B cell (primary cell): ENCODE measurements at regions not wholly inside any gene's neighbourhood (a gene's known extent, or its start where the extent isn't known, plus 50 kb on each side); places are given as distances from the start of the nearest gene placed in this dataset.

Experiments
- ATAC-seq: fragments of 200-7000 bp; cut with Tn5 transposase; one replicate; pipeline ENCODE4 v1.10.0; 2021; ENCODE audit warnings: low read depth, mild to moderate bottlenecking, moderate number of reproducible peaks, moderate library complexity
- CTCF ChIA-PET: fragments of 350-600 bp; sonication (Branson Sonifier 250); formaldehyde crosslinking; loops from one replicate; lab custom pipeline; 2021; ENCODE audit warnings: antibody characterized with exemption, inconsistent platforms; lab: Charles Lee
- POLR2A ChIA-PET: fragments of 350-600 bp; sonication (Branson Sonifier 250); formaldehyde crosslinking; loops from one replicate; lab custom pipeline; 2021; ENCODE audit warnings: antibody characterized with exemption; lab: Charles Lee
- DNase-seq: peaks from one replicate; pipeline ENCODE4 v3.0.0; 2013
- H2AFZ ChIP-seq: 2 replicates; pipeline ENCODE4 v1.6.1; 2012; ENCODE audit warnings: mild to moderate bottlenecking, low read depth, low read length; ENCODE audit not compliant: insufficient read depth, poor library complexity, severe bottlenecking
- H3K27ac ChIP-seq, 2 donors: 1 replicate in 1 of 2; 2 replicates in 1 of 2; pipeline ENCODE4 v1.5.1; 2012 to 2013; ENCODE audit warnings: low read length in 2 of 2, mild to moderate bottlenecking in 2 of 2, moderate library complexity in 1 of 2
- H3K27me3 ChIP-seq, 4 experiments: fragments of 200-600 bp in 1 of 4; sonication (generic) in 1 of 4; replicated peaks in 1 of 4; 1 replicate in 2 of 4; 2 replicates in 2 of 4; pipeline versions ENCODE4 v1.6.1 to v1.7.0; 2013 to 2016; ENCODE audit warnings: low read length in 3 of 4, mild to moderate bottlenecking in 2 of 4, mixed read lengths in 1 of 4, moderate library complexity in 1 of 4; ENCODE audit not compliant: insufficient read depth in 4 of 4, control insufficient read depth in 3 of 4; ENCODE audit errors: control extremely low read depth in 1 of 4
- H3K36me3 ChIP-seq, 2 experiments: replicated peaks in 1 of 2; 1 replicate in 1 of 2; 2 replicates in 1 of 2; pipeline versions ENCODE4 v1.6.1 to v1.7.1; 2013; ENCODE audit warnings: low read length in 1 of 2; ENCODE audit not compliant: insufficient read depth in 2 of 2, control insufficient read depth in 1 of 2; ENCODE audit errors: control extremely low read depth in 1 of 2, extremely low read depth in 1 of 2
- H3K4me1 ChIP-seq, 2 donors: fragments of 200-600 bp in 1 of 2; sonication (generic) in 1 of 2; 1 replicate in 1 of 2; 2 replicates in 1 of 2; pipeline versions ENCODE4 v1.5.1 to v1.6.1; 2013 to 2017; ENCODE audit warnings: low read length in 2 of 2; ENCODE audit not compliant: control insufficient read depth in 2 of 2, insufficient read depth in 2 of 2
- H3K4me2 ChIP-seq: replicated peaks from 2 replicates; pipeline ENCODE3; 2012; ENCODE audit warnings: mild to moderate bottlenecking, low read depth, low read length; ENCODE audit not compliant: poor library complexity, severe bottlenecking
- H3K4me3 ChIP-seq, 5 experiments: fragments of 200-600 bp in 1 of 5; sonication (generic) in 1 of 5; 1 replicate in 3 of 5; 2 replicates in 2 of 5; pipeline versions ENCODE4 v1.5.1 to v1.7.0; 2011 to 2016; ENCODE audit warnings: low read length in 4 of 5, mild to moderate bottlenecking in 4 of 5, low read depth in 2 of 5, control low read depth in 1 of 5, moderate library complexity in 1 of 5; ENCODE audit not compliant: insufficient read depth in 1 of 5; ENCODE audit errors: control extremely low read depth in 1 of 5, extremely low read depth in 1 of 5
- H3K79me2 ChIP-seq: fragments of 200-600 bp; sonication (generic); one replicate; pipeline ENCODE4 v1.6.0; 2016; ENCODE audit warnings: low read length; ENCODE audit not compliant: control insufficient read depth, insufficient read depth
- H3K9ac ChIP-seq: fragments of 200-600 bp; sonication (generic); 2 replicates; pipeline ENCODE4 v1.6.1; 2017; ENCODE audit warnings: mild to moderate bottlenecking, low read length, moderate library complexity
- H3K9me3 ChIP-seq, 3 donors: one replicate each; pipeline versions ENCODE4 v1.6.1 to v1.7.1; 2013; ENCODE audit warnings: low read length in 2 of 3; ENCODE audit not compliant: control insufficient read depth in 2 of 3, insufficient read depth in 1 of 3; ENCODE audit errors: control extremely low read depth in 1 of 3
- H4K20me1 ChIP-seq: 2 replicates; pipeline ENCODE4 v1.6.0; 2012; ENCODE audit warnings: mild to moderate bottlenecking, low read length; ENCODE audit not compliant: insufficient read depth, control insufficient read depth, poor library complexity, severe bottlenecking
- H3K27ac Mint-ChIP-seq: one replicate; pipeline ENCODE4 v1.8.0; 2021; ENCODE audit warnings: mixed read lengths
- H3K27me3 Mint-ChIP-seq: one replicate; pipeline ENCODE4 v1.8.0; 2021; ENCODE audit warnings: mixed read lengths
- H3K4me1 Mint-ChIP-seq: one replicate; pipeline ENCODE4 v1.8.0; 2021; ENCODE audit warnings: mixed read lengths
- H3K4me3 Mint-ChIP-seq: one replicate; pipeline ENCODE4 v1.8.0; 2021; ENCODE audit warnings: mixed read lengths
- H3K9me3 Mint-ChIP-seq: one replicate; pipeline ENCODE4 v1.8.0; 2022; ENCODE audit warnings: mixed read lengths; ENCODE audit not compliant: insufficient read depth
- CTCF ChIP-seq: fragments of 200-600 bp; IDR thresholded peaks from one replicate; pipeline ENCODE4 v1.8.0; 2022; ENCODE audit warnings: antibody characterized with exemption, mild to moderate bottlenecking
- EZH2 ChIP-seq: IDR thresholded peaks from 2 replicates; pipeline ENCODE4 v1.6.1; 2012; ENCODE audit warnings: borderline replicate concordance, low read depth, mild to moderate bottlenecking, moderate library complexity, low read length; ENCODE audit not compliant: insufficient read depth, poor library complexity, severe bottlenecking
- WGBS: methylation state at CpG from one replicate; pipeline ENCODE4 v1.1.5; 2013; ENCODE audit warnings: missing lambda C conversion rate; ENCODE audit not compliant: insufficient coverage; 5-methylcytosine and 5-hydroxymethylcytosine counted together
- intact Hi-C: fragments of 100-400 bp; cut with micrococcal nuclease; formaldehyde crosslinking; loops from one replicate; pipeline ENCODE4 v1.10.0; 2022

- Mint-ChIP-seq H3K4me1 (no peaks in the 10 kb centered on the region), H3K4me3 (no peak overlapping the region), H3K9me3 (peaks cover 8% of the 10 kb centered on the region), H3K27ac (no peak overlapping the region), H3K27me3 (peaks cover 13% of the 10 kb centered on the region)
- H3K27me3 ChIP-seq: no peaks in the 10 kb centered on the region
- H3K4me3 ChIP-seq: no peak overlapping the region
- H3K79me2 ChIP-seq: no peaks in the 10 kb centered on the region
- no peaks in the 10 kb centered on the region for H3K4me1 ChIP-seq
- 100% methylated on average over 1 of the region's 2 CpGs for WGBS
- DNase-seq (no peak), ATAC-seq (no peak)
- no peak overlapping the region for H3K27ac ChIP-seq
- no peaks in the 10 kb centered on the region for H3K9me3 ChIP-seq
- no peak overlapping the region for H2AFZ ChIP-seq
- H4K20me1 ChIP-seq: no peaks in the 10 kb centered on the region
- no peak overlapping the region for H3K4me2 ChIP-seq
- no peaks in the 10 kb centered on the region for H3K36me3 ChIP-seq
- intact Hi-C loops: no loop called here
- no peak for TF ChIP-seq CTCF
- H3K9ac ChIP-seq: no peak overlapping the region
- ChIA-PET POLR2A (no interaction called here), CTCF (no interaction called here)
Measured at GRCh38 chr2:181761175-181761574, 80.9 kb upstream of the NEUROD1 start.

- no peaks in the 10 kb centered on the region for H3K79me2 ChIP-seq
- no peaks in the 10 kb centered on the region for H3K4me1 ChIP-seq
- H3K9ac ChIP-seq: no peak overlapping the region
- 94% methylated on average over 3 of the region's 5 CpGs for WGBS
- no peaks in the 10 kb centered on the region for H3K27me3 ChIP-seq
- peaks cover 8% of the 10 kb centered on the region for H3K9me3 Mint-ChIP-seq
- no peak overlapping the region for H2AFZ ChIP-seq
- ATAC-seq (no peak), DNase-seq (no peak)
- H3K4me3 ChIP-seq: no peak overlapping the region
- ChIA-PET CTCF (no interaction called here), POLR2A (no interaction called here)
- no peak for TF ChIP-seq CTCF
- no peak for TF ChIP-seq EZH2
- peaks cover 12% of the 10 kb centered on the region for H3K27me3 Mint-ChIP-seq
- no peak overlapping the region for H3K4me2 ChIP-seq
- H3K27ac Mint-ChIP-seq: no peak overlapping the region
- H4K20me1 ChIP-seq: no peaks in the 10 kb centered on the region
- no peak overlapping the region for H3K27ac ChIP-seq
- H3K36me3 ChIP-seq: no peaks in the 10 kb centered on the region
- no peaks in the 10 kb centered on the region for H3K9me3 ChIP-seq
- intact Hi-C loops: no loop called here
- H3K4me1 Mint-ChIP-seq: no peaks in the 10 kb centered on the region
- no peak overlapping the region for H3K4me3 Mint-ChIP-seq
Measured at GRCh38 chr2:181762000-181762399, 81.7 kb upstream of the NEUROD1 start.
